ENCODE measurements at regions not wholly inside any gene's neighbourhood (a gene's known extent, or its start where the extent isn't known, plus 50 kb on each side); places are given as distances from the start of the nearest gene placed in this dataset.

DNA sequence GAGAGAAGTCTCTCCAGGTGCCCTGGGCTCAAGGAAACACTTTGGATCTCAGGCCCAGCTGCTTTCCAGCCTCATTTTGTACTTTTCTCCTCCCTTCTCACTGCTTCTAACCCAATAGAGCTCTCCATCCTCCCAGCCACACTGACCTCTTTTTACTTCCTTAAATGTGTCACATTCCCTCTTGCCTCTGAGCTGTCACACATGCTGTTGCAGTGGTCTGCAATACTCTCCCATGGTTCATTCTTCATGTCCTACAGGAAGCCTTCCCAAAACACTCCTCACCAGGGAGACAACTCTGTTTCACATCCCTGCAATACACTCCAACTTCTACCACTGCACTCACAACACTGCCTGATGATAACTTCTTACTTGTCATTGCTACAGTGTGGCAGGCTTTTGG, 242.1 kb upstream of the DYNLRB2 start:
- no peak overlapping the region for H3K4me3 ChIP-seq (ENCODE audit: low read depth, low read length)
- no peak for DNase-seq (ENCODE audit: low read depth, low spot score)
- in situ Hi-C loops (cut with HindIII; ENCODE audit: low sequenced_read_pairs): no loop called here
- TF ChIP-seq, protein P1, sequence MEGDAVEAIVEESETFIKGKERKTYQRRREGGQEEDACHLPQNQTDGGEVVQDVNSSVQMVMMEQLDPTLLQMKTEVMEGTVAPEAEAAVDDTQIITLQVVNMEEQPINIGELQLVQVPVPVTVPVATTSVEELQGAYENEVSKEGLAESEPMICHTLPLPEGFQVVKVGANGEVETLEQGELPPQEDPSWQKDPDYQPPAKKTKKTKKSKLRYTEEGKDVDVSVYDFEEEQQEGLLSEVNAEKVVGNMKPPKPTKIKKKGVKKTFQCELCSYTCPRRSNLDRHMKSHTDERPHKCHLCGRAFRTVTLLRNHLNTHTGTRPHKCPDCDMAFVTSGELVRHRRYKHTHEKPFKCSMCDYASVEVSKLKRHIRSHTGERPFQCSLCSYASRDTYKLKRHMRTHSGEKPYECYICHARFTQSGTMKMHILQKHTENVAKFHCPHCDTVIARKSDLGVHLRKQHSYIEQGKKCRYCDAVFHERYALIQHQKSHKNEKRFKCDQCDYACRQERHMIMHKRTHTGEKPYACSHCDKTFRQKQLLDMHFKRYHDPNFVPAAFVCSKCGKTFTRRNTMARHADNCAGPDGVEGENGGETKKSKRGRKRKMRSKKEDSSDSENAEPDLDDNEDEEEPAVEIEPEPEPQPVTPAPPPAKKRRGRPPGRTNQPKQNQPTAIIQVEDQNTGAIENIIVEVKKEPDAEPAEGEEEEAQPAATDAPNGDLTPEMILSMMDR (IDR thresholded peaks at IDR 0.05; ENCODE audit: low read depth, low read length): no peak

DNA sequence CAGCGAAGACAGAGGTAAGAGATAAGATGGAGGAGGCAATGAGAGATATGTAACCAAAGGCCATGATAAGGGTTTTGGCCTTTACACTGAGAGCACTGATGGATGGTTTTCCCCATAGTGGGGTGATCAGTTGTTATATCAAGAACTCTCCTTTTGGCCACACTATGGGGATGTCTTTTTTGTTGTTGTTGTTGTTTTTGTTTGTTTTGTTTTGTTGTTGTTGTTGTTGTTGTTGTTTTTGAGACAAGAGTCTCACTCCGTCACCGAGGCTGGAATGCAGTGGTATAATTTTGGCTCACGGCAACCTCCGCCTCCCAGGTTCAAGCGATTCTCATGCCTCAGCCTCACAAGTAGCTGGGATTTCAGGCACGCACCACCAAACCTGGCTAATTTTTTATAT, 244.8 kb upstream of the DYNLRB2 start:
- DNase-seq (ENCODE audit: low read depth, low spot score): no peak
- H3K4me3 ChIP-seq (ENCODE audit: low read depth, low read length): no peak overlapping the region
- in situ Hi-C loops (cut with HindIII; ENCODE audit: low sequenced_read_pairs): no loop called here
- TF ChIP-seq, protein P1 (IDR thresholded peaks at IDR 0.05; ENCODE audit: low read depth, low read length): no peak

DNA sequence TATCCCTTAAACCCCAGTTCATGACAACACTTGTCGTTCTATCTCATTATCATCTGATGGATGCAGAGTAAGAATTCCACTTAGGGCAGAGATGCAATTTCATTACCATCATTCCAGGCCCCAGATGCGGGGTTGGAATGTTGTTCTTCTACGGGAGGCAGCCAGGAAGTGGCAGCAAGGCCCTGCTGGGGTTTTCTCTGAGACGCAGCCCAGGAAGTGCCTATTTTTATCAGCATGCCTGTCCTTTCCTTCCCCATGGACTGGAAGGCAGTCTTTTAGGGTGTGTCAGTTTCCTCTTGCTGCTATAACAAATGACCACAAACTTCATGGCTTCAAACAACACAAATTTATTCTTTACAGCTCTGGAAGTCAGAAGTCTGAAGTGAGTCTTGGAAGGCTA, 246.6 kb upstream of the DYNLRB2 start:
- DNase-seq (ENCODE audit: low read depth, low spot score): no peak
- in situ Hi-C loops (cut with HindIII; ENCODE audit: low sequenced_read_pairs): no loop called here
- TF ChIP-seq, protein P1 (IDR thresholded peaks at IDR 0.05; ENCODE audit: low read depth, low read length): no peak
- H3K4me3 ChIP-seq (ENCODE audit: low read depth, low read length): no peak overlapping the region

DNA sequence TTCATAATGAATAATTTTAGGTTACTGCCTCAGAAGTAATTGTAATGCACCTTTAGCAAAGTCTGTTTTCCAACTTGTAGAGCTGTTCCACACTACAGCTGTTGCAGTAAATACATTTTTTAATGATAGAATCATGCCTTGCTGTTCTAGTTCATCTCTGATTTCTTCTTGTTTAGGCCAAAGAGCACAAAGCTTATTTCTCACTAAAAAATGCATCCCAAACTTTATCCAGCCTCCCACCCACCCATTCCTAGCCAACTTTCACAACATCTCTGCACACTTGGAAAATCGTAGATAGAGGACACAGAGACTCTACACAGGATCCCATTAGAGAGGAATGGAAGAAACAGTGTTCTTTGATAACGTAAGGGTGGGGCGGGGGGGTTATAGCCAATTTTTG, 252.2 kb upstream of the DYNLRB2 start:
- TF ChIP-seq, protein P1 (IDR thresholded peaks at IDR 0.05; ENCODE audit: low read depth, low read length): no peak
- in situ Hi-C loops (cut with HindIII; ENCODE audit: low sequenced_read_pairs): no loop called here
- DNase-seq (ENCODE audit: low read depth, low spot score): no peak
- no peak overlapping the region for H3K4me3 ChIP-seq (ENCODE audit: low read depth, low read length)

DNA sequence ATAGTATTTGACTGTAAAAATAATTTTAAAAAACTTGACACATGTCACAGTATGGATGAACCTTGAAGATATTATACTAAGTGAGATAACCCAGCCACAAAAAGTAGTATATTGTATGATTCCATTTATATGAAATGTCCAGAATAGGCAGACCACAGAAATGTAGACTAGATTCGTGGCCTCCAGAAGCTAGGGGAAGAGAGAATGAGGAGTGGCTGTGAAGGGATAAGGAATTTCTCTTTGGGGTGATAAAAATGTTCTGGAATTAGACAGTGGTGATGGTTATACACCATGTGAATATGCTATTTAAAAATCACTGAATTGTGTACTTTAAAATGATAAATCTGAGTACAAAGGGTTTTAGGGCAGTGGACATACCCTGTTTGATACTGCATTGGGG, 253.1 kb upstream of the DYNLRB2 start:
- in situ Hi-C loops (cut with HindIII; ENCODE audit: low sequenced_read_pairs): no loop called here
- TF ChIP-seq, protein P1 (IDR thresholded peaks at IDR 0.05; ENCODE audit: low read depth, low read length): no peak
- DNase-seq (ENCODE audit: low read depth, low spot score): no peak

DNA sequence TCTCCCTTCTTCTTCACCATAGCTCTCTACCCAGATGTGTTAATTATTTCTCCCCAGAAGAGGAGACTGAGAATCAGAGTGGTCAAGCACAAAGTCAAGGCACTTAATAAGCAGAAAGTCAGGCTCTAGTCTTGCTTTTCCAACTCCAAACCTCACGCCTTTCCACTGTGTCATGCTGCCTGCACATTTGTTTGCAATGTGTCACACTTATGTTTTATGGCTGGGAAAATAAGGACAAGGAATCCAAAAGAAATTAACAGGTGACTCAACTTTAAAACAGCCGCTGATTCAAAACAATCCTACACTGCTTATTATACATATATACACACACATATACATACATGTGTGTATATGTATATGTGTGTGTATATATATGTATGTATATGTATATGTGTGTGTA, 255.7 kb upstream of the DYNLRB2 start:
- DNase-seq (ENCODE audit: low read depth, low spot score): peak; percentile 81
- in situ Hi-C loops (cut with HindIII; ENCODE audit: low sequenced_read_pairs): no loop called here
- TF ChIP-seq, protein P1 (IDR thresholded peaks at IDR 0.05; ENCODE audit: low read depth, low read length): no peak
- no peak overlapping the region for H3K4me3 ChIP-seq (ENCODE audit: low read depth, low read length)

More for the DNA sequence above, 253.1 kb upstream of the DYNLRB2 start:
- H3K4me3 ChIP-seq (ENCODE audit: low read depth, low read length): no peak overlapping the region
